ENCODE measurements at regions not wholly inside any gene's neighbourhood (a gene's known extent, or its start where the extent isn't known, plus 50 kb on each side); places are given as distances from the start of the nearest gene placed in this dataset.
"Not testable (repeated sequence)": the region's sequence is repeated elsewhere in the genome, so short reads cannot be mapped to it uniquely, and the experiment has no call there.

DNA sequence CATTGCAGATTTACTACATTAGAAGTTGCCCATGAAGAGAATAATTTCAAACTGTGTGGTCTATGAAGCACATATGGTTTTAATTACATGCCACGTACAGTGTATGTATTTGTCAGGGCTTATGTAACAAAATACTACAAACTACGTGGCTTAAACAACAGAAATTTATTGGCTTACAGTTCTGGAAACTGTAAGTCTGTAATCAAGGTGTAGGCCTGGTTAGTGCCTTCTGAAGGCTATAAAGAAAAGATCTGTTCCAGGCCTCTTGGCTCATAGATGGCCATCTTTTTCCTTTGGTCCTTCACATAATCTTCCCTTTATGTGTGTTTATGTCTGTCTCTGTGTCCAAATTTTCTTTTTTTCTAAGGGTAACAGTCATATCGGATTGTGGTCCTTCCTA, 1160.2 kb downstream of the FAM133A start:
- no peaks in the 10 kb centered on the region for H3K36me3 ChIP-seq (ENCODE audit: control insufficient read depth, insufficient read depth, low read length)
- H3K23ac ChIP-seq (ENCODE audit: low read length): no peak overlapping the region
- H2BK120ac ChIP-seq (ENCODE audit: low read depth, low read length): no peak overlapping the region
- H3K56ac ChIP-seq (ENCODE audit: low read length): no peak overlapping the region
- no peak overlapping the region for H2BK5ac ChIP-seq (ENCODE audit: low read length)
- H3K79me1 ChIP-seq (ENCODE audit: low read length): no peaks in the 10 kb centered on the region
- no peaks in the 10 kb centered on the region for H3K79me2 ChIP-seq (ENCODE audit: control insufficient read depth, insufficient read depth, low read length)
- no peak overlapping the region for H4K8ac ChIP-seq (ENCODE audit: low read depth, low read length)
- WGBS (ENCODE audit: extremely low coverage, insufficient coverage, low lambda C conversion rate): no CpG with 5 or more reads among the region's 3 CpGs
- H2AK5ac ChIP-seq (ENCODE audit: low read length): no peak overlapping the region
- no peak overlapping the region for H2BK15ac ChIP-seq (replicated peaks; ENCODE audit: low read depth)
- H3K4ac ChIP-seq (ENCODE audit: low read depth, low read length): no peak overlapping the region
- H3K18ac ChIP-seq (ENCODE audit: low read length): no peak overlapping the region
- H3K4me2 ChIP-seq (ENCODE audit: low read length): no peak overlapping the region
- no peak overlapping the region for H3K9ac ChIP-seq (ENCODE audit: low read length)
- no peak overlapping the region for H3K4me3 ChIP-seq (ENCODE audit: low read length)
- H3K4me1 ChIP-seq (ENCODE audit: control insufficient read depth, low read depth, low read length): no peaks in the 10 kb centered on the region
- no peaks in the 10 kb centered on the region for H3K27me3 ChIP-seq (ENCODE audit: insufficient read depth, low read length, poor library complexity)
- no peak overlapping the region for H3K27ac ChIP-seq (ENCODE audit: low read depth, low read length)
- no peak for DNase-seq
- H4K5ac ChIP-seq (ENCODE audit: low read length): no peak overlapping the region

DNA sequence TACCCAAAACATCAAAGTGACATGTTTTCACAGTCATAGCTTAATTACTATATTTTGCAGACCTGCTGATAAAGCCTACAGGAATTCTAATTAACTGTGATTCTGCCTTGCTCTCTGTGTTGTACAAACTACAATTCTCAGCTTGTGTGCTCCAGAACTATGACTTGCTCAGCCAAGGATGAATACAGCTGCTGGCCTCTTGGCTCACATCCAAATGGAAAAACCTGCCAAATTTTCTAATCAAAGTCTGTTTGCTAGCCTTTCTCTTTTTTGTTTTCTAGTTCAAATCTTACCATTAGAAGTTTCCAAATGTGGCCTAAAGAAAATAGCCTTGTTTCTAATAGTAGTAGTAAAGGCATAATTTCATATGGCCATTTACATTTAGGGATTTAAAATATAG, 1176.8 kb downstream of the FAM133A start:
- no peak overlapping the region for H2AK5ac ChIP-seq (ENCODE audit: low read length)
- H3K4me2 ChIP-seq (ENCODE audit: low read length): no peak overlapping the region
- H3K27ac ChIP-seq (ENCODE audit: low read depth, low read length): no peak overlapping the region

DNA sequence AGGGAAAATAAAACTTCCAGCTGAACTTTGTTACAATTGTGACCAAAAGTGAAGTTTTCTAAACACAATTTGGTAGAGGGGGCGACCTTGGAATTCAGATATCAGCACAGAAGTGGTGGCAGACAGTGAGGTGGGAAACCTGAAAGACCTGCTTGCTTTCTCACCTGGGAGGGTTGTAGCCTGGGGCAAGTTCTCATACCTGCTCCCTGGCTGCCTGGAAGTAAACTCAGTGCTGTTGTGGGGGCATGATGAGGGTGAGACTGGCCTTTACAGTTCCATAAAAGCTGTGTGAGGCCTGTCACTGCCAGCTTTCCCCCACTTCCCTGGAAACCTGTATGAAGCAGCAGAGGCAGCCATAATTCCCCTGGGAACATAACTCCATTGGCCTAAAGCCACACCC, 1180.2 kb downstream of the FAM133A start:
- Histone ChIP-seq H3K79me2 (ENCODE audit: control insufficient read depth, insufficient read depth, low read length) (no peaks in the 10 kb centered on the region), H3K36me3 (ENCODE audit: control insufficient read depth, insufficient read depth, low read length) (no peaks in the 10 kb centered on the region)
- WGBS (ENCODE audit: extremely low coverage, insufficient coverage, low lambda C conversion rate): no CpG with 5 or more reads among the region's 1 CpG

More for the DNA sequence above, 1176.8 kb downstream of the FAM133A start:
- Histone ChIP-seq H3K4ac (ENCODE audit: low read depth, low read length) (no peak overlapping the region), H3K79me2 (ENCODE audit: control insufficient read depth, insufficient read depth, low read length) (no peaks in the 10 kb centered on the region), H2BK120ac (ENCODE audit: low read depth, low read length) (no peak overlapping the region), H4K8ac (ENCODE audit: low read depth, low read length) (no peak overlapping the region), H3K4me3 (ENCODE audit: low read length) (no peak overlapping the region), H2BK15ac (replicated peaks; ENCODE audit: low read depth) (no peak overlapping the region), H3K18ac (ENCODE audit: low read length) (no peak overlapping the region), H3K36me3 (ENCODE audit: control insufficient read depth, insufficient read depth, low read length) (no peaks in the 10 kb centered on the region), H3K79me1 (ENCODE audit: low read length) (no peaks in the 10 kb centered on the region), H3K27me3 (ENCODE audit: insufficient read depth, low read length, poor library complexity) (no peaks in the 10 kb centered on the region), H4K5ac (ENCODE audit: low read length) (no peak overlapping the region), H3K56ac (ENCODE audit: low read length) (no peak overlapping the region), H3K9ac (ENCODE audit: low read length) (no peak overlapping the region), H2BK5ac (ENCODE audit: low read length) (no peak overlapping the region), H3K23ac (ENCODE audit: low read length) (no peak overlapping the region), H3K4me1 (ENCODE audit: control insufficient read depth, low read depth, low read length) (no peaks in the 10 kb centered on the region)
- no peak for DNase-seq

DNA sequence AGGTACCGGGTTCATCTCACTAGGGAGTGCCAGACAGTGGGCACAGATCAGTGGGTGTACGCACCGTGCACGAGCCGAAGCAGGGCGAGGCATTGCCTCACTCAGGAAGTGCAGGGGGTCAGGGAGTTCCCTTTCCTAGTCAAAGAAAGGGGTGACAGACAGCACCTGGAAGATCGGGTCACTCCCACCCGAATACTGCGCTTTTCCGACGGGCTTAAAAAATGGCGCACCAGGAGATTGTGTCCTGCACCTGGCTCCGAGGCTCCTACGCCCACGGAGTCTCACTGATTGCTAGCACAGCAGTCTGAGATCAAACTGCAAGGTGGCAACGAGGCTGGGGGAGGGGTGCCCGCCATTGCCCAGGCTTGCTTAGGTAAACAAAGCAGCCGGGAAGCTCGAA, 1188.5 kb downstream of the FAM133A start:
- not testable (repeated sequence) for H3K4me1 ChIP-seq (ENCODE audit: control insufficient read depth, low read depth, low read length); H2BK15ac ChIP-seq (replicated peaks; ENCODE audit: low read depth); H3K9ac ChIP-seq (ENCODE audit: low read length); H4K8ac ChIP-seq (ENCODE audit: low read depth, low read length); H2BK120ac ChIP-seq (ENCODE audit: low read depth, low read length); H3K79me1 ChIP-seq (ENCODE audit: low read length); H2AK5ac ChIP-seq (ENCODE audit: low read length); H4K5ac ChIP-seq (ENCODE audit: low read length); H3K23ac ChIP-seq (ENCODE audit: low read length); H3K4ac ChIP-seq (ENCODE audit: low read depth, low read length); H3K56ac ChIP-seq (ENCODE audit: low read length); H3K27ac ChIP-seq (ENCODE audit: low read depth, low read length); DNase-seq; H3K4me3 ChIP-seq (ENCODE audit: low read length); H3K4me2 ChIP-seq (ENCODE audit: low read length); H3K79me2 ChIP-seq (ENCODE audit: control insufficient read depth, insufficient read depth, low read length); H3K36me3 ChIP-seq (ENCODE audit: control insufficient read depth, insufficient read depth, low read length); H2BK5ac ChIP-seq (ENCODE audit: low read length); H3K27me3 ChIP-seq (ENCODE audit: insufficient read depth, low read length, poor library complexity); H3K18ac ChIP-seq (ENCODE audit: low read length)
- no CpG with 5 or more reads among the region's 19 CpGs for WGBS (ENCODE audit: extremely low coverage, insufficient coverage, low lambda C conversion rate)

More for the DNA sequence above, 1180.2 kb downstream of the FAM133A start:
- no peak overlapping the region for H3K4me3 ChIP-seq (ENCODE audit: low read length)
- H4K5ac ChIP-seq (ENCODE audit: low read length): no peak overlapping the region
- no peak overlapping the region for H2BK5ac ChIP-seq (ENCODE audit: low read length)
- H3K4me1 ChIP-seq (ENCODE audit: control insufficient read depth, low read depth, low read length): no peaks in the 10 kb centered on the region
- H3K4ac ChIP-seq (ENCODE audit: low read depth, low read length): no peak overlapping the region
- H3K9ac ChIP-seq (ENCODE audit: low read length): no peak overlapping the region
- peak; percentile 54 for DNase-seq
- no peak overlapping the region for H3K23ac ChIP-seq (ENCODE audit: low read length)
- no peak overlapping the region for H3K56ac ChIP-seq (ENCODE audit: low read length)
- H3K18ac ChIP-seq (ENCODE audit: low read length): no peak overlapping the region
- no peak overlapping the region for H3K27ac ChIP-seq (ENCODE audit: low read depth, low read length)
- H2AK5ac ChIP-seq (ENCODE audit: low read length): no peak overlapping the region
- H3K79me1 ChIP-seq (ENCODE audit: low read length): no peaks in the 10 kb centered on the region
- H3K27me3 ChIP-seq (ENCODE audit: insufficient read depth, low read length, poor library complexity): no peaks in the 10 kb centered on the region
- no peak overlapping the region for H2BK15ac ChIP-seq (replicated peaks; ENCODE audit: low read depth)
- no peak overlapping the region for H2BK120ac ChIP-seq (ENCODE audit: low read depth, low read length)
- no peak overlapping the region for H3K4me2 ChIP-seq (ENCODE audit: low read length)
- no peak overlapping the region for H4K8ac ChIP-seq (ENCODE audit: low read depth, low read length)

DNA sequence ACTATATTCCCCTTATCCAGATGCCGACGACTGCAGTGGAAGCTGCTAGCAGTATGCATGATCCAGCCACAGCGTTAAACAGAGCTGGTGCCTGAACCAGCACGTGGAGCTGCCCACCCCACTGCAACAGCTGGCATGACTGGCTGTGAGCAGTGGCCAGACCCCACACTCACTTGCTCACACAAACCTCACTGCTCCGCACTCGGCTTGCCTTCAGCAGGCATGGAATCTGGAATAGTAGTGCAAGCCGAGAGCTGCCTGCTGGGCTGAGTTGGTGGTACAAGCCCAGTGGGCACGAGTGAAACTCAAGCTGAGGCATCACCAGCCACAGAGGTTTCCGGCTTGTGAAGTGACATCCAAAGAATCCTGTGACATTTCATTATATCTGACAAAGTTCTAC, 1197.6 kb downstream of the FAM133A start:
- Histone ChIP-seq H3K27me3 (ENCODE audit: insufficient read depth, low read length, poor library complexity) (no peaks in the 10 kb centered on the region), H2AK5ac (ENCODE audit: low read length) (no peak overlapping the region), H2BK120ac (ENCODE audit: low read depth, low read length) (no peak overlapping the region), H3K27ac (ENCODE audit: low read depth, low read length) (no peak overlapping the region), H3K9ac (ENCODE audit: low read length) (no peak overlapping the region), H3K4me1 (ENCODE audit: control insufficient read depth, low read depth, low read length) (no peaks in the 10 kb centered on the region), H3K79me2 (ENCODE audit: control insufficient read depth, insufficient read depth, low read length) (no peaks in the 10 kb centered on the region), H2BK5ac (ENCODE audit: low read length) (no peak overlapping the region), H3K4me2 (ENCODE audit: low read length) (no peak overlapping the region), H3K36me3 (ENCODE audit: control insufficient read depth, insufficient read depth, low read length) (no peaks in the 10 kb centered on the region), H2BK15ac (replicated peaks; ENCODE audit: low read depth) (no peak overlapping the region), H3K4me3 (ENCODE audit: low read length) (no peak overlapping the region), H3K4ac (ENCODE audit: low read depth, low read length) (no peak overlapping the region), H3K18ac (ENCODE audit: low read length) (no peak overlapping the region), H4K5ac (ENCODE audit: low read length) (no peak overlapping the region), H3K56ac (ENCODE audit: low read length) (no peak overlapping the region), H4K8ac (ENCODE audit: low read depth, low read length) (no peak overlapping the region), H3K23ac (ENCODE audit: low read length) (no peak overlapping the region), H3K79me1 (ENCODE audit: low read length) (no peaks in the 10 kb centered on the region)
- no peak for DNase-seq
- no CpG with 5 or more reads among the region's 9 CpGs for whole genome bisulfite sequencing (ENCODE audit: extremely low coverage, insufficient coverage, low lambda C conversion rate)

DNA sequence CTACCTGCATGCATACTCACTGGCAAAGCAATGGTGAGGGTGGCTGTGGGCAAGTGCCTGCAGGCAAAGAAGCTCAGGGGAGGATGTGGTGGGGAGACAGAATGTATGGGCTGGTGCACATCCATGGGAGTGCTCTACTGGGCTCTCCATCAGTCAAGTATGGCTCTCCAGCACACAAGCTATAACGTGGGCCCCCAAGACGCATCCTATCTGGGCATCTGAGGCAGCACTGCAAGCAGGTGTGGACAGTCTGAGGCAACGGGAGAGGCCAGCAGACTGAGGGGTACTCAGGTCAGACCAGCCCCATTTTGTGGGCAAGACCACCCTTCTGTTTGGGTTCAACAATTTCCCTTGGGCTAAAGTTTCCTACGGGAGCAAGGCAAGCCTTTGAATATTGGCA, 1227.8 kb downstream of the FAM133A start:
- Histone ChIP-seq H3K9ac (ENCODE audit: low read length) (no peak overlapping the region), H2AK5ac (ENCODE audit: low read length) (no peak overlapping the region), H4K5ac (ENCODE audit: low read length) (no peak overlapping the region), H2BK15ac (replicated peaks; ENCODE audit: low read depth) (no peak overlapping the region), H2BK120ac (ENCODE audit: low read depth, low read length) (no peak overlapping the region), H3K23ac (ENCODE audit: low read length) (no peak overlapping the region), H3K18ac (ENCODE audit: low read length) (no peak overlapping the region), H3K36me3 (ENCODE audit: control insufficient read depth, insufficient read depth, low read length) (no peaks in the 10 kb centered on the region), H3K4ac (ENCODE audit: low read depth, low read length) (no peak overlapping the region), H3K56ac (ENCODE audit: low read length) (no peak overlapping the region), H3K27me3 (ENCODE audit: insufficient read depth, low read length, poor library complexity) (no peaks in the 10 kb centered on the region), H3K4me1 (ENCODE audit: control insufficient read depth, low read depth, low read length) (no peaks in the 10 kb centered on the region), H3K4me2 (ENCODE audit: low read length) (no peak overlapping the region), H3K27ac (ENCODE audit: low read depth, low read length) (no peak overlapping the region), H3K79me1 (ENCODE audit: low read length) (no peaks in the 10 kb centered on the region), H4K8ac (ENCODE audit: low read depth, low read length) (no peak overlapping the region), H2BK5ac (ENCODE audit: low read length) (no peak overlapping the region), H3K79me2 (ENCODE audit: control insufficient read depth, insufficient read depth, low read length) (no peaks in the 10 kb centered on the region), H3K4me3 (ENCODE audit: low read length) (no peak overlapping the region)
- no peak for DNase-seq
- WGBS (ENCODE audit: extremely low coverage, insufficient coverage, low lambda C conversion rate): no CpG with 5 or more reads among the region's 4 CpGs
